Adrenal gland (tissue), 9 donors: ENCODE measurements at regions not wholly inside any gene's neighbourhood (a gene's known extent, or its start where the extent isn't known, plus 50 kb on each side); places are given as distances from the start of the nearest gene placed in this dataset.

Experiments
- DNase-seq, 7 donors: peaks; one replicate each; pipeline ENCODE4 v3.0.0-alpha.2; 2019 to 2020
- H3K27ac ChIP-seq, 5 donors: fragments of 200-600 bp; sonication (generic) in 4 of 5; 1 replicate in 3 of 5; 2 replicates in 2 of 5; pipeline versions ENCODE4 v1.5.1 to v1.8.0; 2016 to 2020; ENCODE audit warnings: mild to moderate bottlenecking in 1 of 5
- H3K27me3 ChIP-seq: fragments of 200-600 bp; 2 replicates; pipeline ENCODE4 v1.8.0; 2021
- H3K36me3 ChIP-seq, 2 donors: fragments of 200-600 bp; replicated peaks in 1 of 2; 1 replicate in 1 of 2; 2 replicates in 1 of 2; pipeline versions ENCODE4 v1.5.1 to v1.8.0; 2018 to 2022
- H3K4me1 ChIP-seq, 2 donors: fragments of 200-600 bp; replicated peaks in 1 of 2; 1 replicate in 1 of 2; 2 replicates in 1 of 2; pipeline versions ENCODE4 v1.5.1 to v1.8.0; 2018 to 2021
- H3K4me3 ChIP-seq, 4 donors: fragments of 200-600 bp; sonication (generic) in 3 of 4; one replicate each; pipeline ENCODE4 v1.5.1; 2016 to 2018
- H3K9me3 ChIP-seq, 3 donors: fragments of 200-600 bp; sonication (generic) in 1 of 3; replicated peaks in 1 of 3; 1 replicate in 2 of 3; 2 replicates in 1 of 3; pipeline versions ENCODE4 v1.5.1 to v1.8.0; 2016 to 2021
- POLR2A ChIP-seq, 2 donors: fragments of 450-650 bp; IDR thresholded peaks; one replicate each; pipeline ENCODE4 v1.6.1; 2017; ENCODE audit warnings: antibody characterized with exemption in 2 of 2, mild to moderate bottlenecking in 2 of 2, moderate library complexity in 1 of 2
- WGBS, 4 donors: extraction: QIAGEN DNeasy Blood & Tissue Kit in 2 of 4; methylation state at CpG; one replicate each; pipeline versions ENCODE4 v1.1.5 to v1.1.7; 2013 to 2017; 5-methylcytosine and 5-hydroxymethylcytosine counted together
- intact Hi-C, 2 donors: fragments of 100-400 bp; cut with DNase I; formaldehyde crosslinking; loops; one replicate each; pipeline versions ENCODE4 v1.14.1 to v1.15.0; 2022 to 2023
- TF ChIP-seq, protein P1 (sequence below), 6 experiments: fragments of 450-650 bp in 4 of 6; fragments of 200-600 bp in 2 of 6; sonication (generic) in 1 of 6; IDR thresholded peaks; 1 replicate in 5 of 6; 2 replicates in 1 of 6; pipeline versions ENCODE4 v1.5.1 to v1.8.0; 2016 to 2021; ENCODE audit warnings: antibody characterized with exemption in 6 of 6, mild to moderate bottlenecking in 2 of 6, moderate library complexity in 1 of 6
- donor health status: healthy with polysubstance abuse.
- donor health status: Bipolar disorder and iron deficiency.
- donor health status: DM: yes; HTN: yes; CAD: no.
- donor health status: DM: no; HTN: no; CAD: no.
- donor health status: DM: no; HTN: no; CAD: no.

DNA sequence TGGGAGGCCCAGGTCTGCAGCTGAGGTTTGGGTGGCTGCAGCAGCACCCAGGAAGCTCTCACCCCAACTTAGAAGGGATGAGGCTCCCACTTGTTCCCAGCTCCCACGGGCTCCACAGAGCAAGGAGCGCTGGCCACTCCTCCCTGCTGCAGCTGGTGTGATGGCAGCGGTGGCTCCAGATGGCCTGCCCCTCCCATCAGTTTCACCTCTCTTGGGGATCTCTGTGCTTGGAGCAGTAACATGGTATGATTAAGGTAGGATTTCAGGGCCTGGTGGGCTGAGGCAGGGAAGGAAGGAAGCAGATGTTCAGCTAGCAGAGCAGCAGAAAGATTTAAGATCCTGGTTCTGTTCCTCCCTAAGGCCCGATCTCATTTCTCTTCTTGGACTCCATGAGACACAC lies 66.8 kb upstream of the KIF5B start:
- H3K4me3 ChIP-seq, result no peak overlapping the region
- no peaks in the 10 kb centered on the region for H3K36me3 ChIP-seq
- H3K9me3 ChIP-seq, result no peaks in the 10 kb centered on the region
- no peak for TF ChIP-seq POLR2A (IDR thresholded peaks at IDR 0.05)
- TF ChIP-seq, protein P1, sequence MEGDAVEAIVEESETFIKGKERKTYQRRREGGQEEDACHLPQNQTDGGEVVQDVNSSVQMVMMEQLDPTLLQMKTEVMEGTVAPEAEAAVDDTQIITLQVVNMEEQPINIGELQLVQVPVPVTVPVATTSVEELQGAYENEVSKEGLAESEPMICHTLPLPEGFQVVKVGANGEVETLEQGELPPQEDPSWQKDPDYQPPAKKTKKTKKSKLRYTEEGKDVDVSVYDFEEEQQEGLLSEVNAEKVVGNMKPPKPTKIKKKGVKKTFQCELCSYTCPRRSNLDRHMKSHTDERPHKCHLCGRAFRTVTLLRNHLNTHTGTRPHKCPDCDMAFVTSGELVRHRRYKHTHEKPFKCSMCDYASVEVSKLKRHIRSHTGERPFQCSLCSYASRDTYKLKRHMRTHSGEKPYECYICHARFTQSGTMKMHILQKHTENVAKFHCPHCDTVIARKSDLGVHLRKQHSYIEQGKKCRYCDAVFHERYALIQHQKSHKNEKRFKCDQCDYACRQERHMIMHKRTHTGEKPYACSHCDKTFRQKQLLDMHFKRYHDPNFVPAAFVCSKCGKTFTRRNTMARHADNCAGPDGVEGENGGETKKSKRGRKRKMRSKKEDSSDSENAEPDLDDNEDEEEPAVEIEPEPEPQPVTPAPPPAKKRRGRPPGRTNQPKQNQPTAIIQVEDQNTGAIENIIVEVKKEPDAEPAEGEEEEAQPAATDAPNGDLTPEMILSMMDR (IDR thresholded peaks at IDR 0.05), result no peak
- no peaks in the 10 kb centered on the region for H3K4me1 ChIP-seq
- H3K27ac ChIP-seq, result no peak overlapping the region
- intact Hi-C loops, result no loop called here
- 72 to 94% (median 82%) methylated on average over 1 to 4 of the region's 4 CpGs for WGBS, 4 donors
- H3K27me3 ChIP-seq, result peaks cover 2% of the 10 kb centered on the region
- DNase-seq, result no peak

DNA sequence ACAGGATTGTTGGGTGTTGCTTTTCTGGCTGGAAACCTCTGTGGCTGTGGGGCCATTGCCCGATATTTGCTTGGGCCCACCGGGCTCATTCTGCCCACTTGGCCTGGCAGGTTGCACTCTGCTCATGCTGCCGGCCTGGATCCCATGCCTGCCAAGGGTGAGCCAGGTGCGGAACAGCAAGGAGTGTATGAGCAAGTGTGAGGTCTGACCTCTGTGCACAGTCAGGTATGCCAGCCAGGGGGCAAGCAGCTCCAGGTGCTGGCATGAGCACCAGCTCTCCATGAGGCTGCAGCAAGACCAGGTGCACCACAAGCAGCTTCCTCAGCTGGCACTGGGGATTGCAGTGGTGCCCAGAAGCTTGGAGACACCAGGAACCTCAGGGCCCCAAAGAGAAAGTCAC lies 65.4 kb upstream of the KIF5B start:
- Histone ChIP-seq H3K27me3 (peaks cover 2% of the 10 kb centered on the region), H3K36me3 (no peaks in the 10 kb centered on the region), H3K4me3 (no peak overlapping the region), H3K27ac (no peak overlapping the region), H3K9me3 (no peaks in the 10 kb centered on the region), H3K4me1 (no peaks in the 10 kb centered on the region)
- 92 to 96% (median 93%) methylated on average over 4 of the region's 4 CpGs; no CpG with 5 or more reads in 1 of the 4 donors for WGBS, 4 donors
- intact Hi-C loops, result no loop called here
- TF ChIP-seq, protein P1 (IDR thresholded peaks at IDR 0.05), result no peak
- TF ChIP-seq POLR2A (IDR thresholded peaks at IDR 0.05), result no peak
- no peak for DNase-seq

DNA sequence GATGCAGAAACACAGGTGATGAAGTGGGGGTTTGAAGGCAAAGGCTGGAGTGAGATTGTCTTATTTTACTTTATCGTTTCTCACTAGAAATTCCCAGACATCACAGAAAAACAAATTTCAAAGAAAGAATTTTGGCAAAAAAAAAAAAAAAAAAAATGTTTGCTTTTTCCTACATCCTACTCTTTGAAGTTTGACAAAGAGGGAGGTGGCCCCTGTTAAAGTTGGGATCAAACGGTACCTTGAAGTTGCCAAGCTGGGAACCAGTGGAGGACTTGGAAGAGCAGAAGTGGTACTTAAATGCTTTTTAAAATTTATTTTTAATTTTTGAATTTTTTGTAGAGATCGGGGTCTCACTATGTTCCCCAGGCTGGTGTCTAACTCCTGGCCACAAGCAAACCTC lies 63.9 kb upstream of the KIF5B start:
- Histone ChIP-seq H3K4me1 (no peaks in the 10 kb centered on the region), H3K9me3 (no peaks in the 10 kb centered on the region), H3K4me3 (no peak overlapping the region), H3K27ac (no peak overlapping the region), H3K27me3 (peaks cover 2% of the 10 kb centered on the region), H3K36me3 (no peaks in the 10 kb centered on the region)
- 85 to 93% (median 90%) methylated on average over 3 of the region's 3 CpGs for WGBS, 4 donors
- intact Hi-C loops, result no loop called here
- DNase-seq, result no peak
- TF ChIP-seq, protein P1 (IDR thresholded peaks at IDR 0.05), result no peak
- TF ChIP-seq POLR2A (IDR thresholded peaks at IDR 0.05), result no peak

DNA sequence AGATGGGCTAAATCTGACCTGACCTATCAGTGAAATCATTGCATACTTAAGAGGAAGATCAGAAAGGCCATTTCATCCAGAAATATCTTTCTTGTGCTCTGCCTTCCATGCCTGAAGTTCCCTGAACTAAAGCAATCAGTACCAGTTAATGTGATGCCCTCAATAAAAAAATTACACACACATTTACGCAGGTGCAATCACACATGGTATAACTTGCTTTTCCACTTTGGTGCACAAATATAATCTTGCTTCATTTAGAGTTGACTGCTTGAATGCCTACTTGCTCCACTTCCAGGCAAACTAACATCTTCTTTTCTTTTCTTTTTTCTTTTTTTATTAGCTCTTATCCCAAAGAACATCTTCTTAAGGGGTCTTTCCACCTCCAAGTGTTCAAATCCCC lies 58.3 kb upstream of the KIF5B start:
- WGBS, 4 donors, result 0 to 92% (median 2%) methylated on average over 1 of the region's 1 CpG

More for the DNA sequence above, 58.3 kb upstream of the KIF5B start:
- peaks cover 2% of the 10 kb centered on the region for H3K27me3 ChIP-seq
- TF ChIP-seq, protein P1 (IDR thresholded peaks at IDR 0.05), result no peak
- TF ChIP-seq POLR2A (IDR thresholded peaks at IDR 0.05), result no peak
- H3K36me3 ChIP-seq, result no peaks in the 10 kb centered on the region
- H3K4me1 ChIP-seq, result no peaks in the 10 kb centered on the region
- no peak for DNase-seq
- no peaks in the 10 kb centered on the region for H3K9me3 ChIP-seq
- no peak overlapping the region for H3K27ac ChIP-seq
- intact Hi-C loops, result no loop called here
- no peak overlapping the region for H3K4me3 ChIP-seq
